OCI-LY7 (cell line): ENCODE measurements at regions not wholly inside any gene's neighbourhood (a gene's known extent, or its start where the extent isn't known, plus 50 kb on each side); places are given as distances from the start of the nearest gene placed in this dataset.

Source experiments
- BruUV-seq: library from RNA; stranded (reverse); fragments of 400-500 nt; replicated peaks from 2 replicates; lab custom pipeline; 2021; lab: Mats Ljungman, UMichigan
- CTCF ChIA-PET: fragments of 300-600 bp; sonication (Branson Sonifier 250); formaldehyde crosslinking; loops from one replicate; lab custom pipeline; 2022; ENCODE audit warnings: antibody characterized with exemption; ENCODE audit not compliant: unreplicated experiment; lab: Charles Lee
- POLR2A ChIA-PET: fragments of 300-600 bp; sonication (Branson Sonifier 250); formaldehyde crosslinking; loops from one replicate; lab custom pipeline; 2022; ENCODE audit warnings: antibody characterized with exemption; lab: Charles Lee
- DNase-seq: peaks from one replicate; pipeline ENCODE4 v3.0.0-alpha.2; 2015; ENCODE audit warnings: low spot score
- H2AFZ ChIP-seq: fragments of 200-600 bp; sonication (generic), shearing (Covaris generic); 2 replicates; pipeline ENCODE4 v1.6.1; 2014; ENCODE audit warnings: mild to moderate bottlenecking, antibody characterized with exemption, low read length, moderate library complexity
- H3K27ac ChIP-seq: fragments of 200-600 bp; sonication (generic); 2 replicates; pipeline ENCODE4 v1.5.1; 2014; ENCODE audit warnings: mixed run types, low read depth, mild to moderate bottlenecking, moderate library complexity, low read length, inconsistent platforms; ENCODE audit not compliant: poor library complexity, severe bottlenecking
- H3K36me3 ChIP-seq: fragments of 200-600 bp; sonication (generic); 2 replicates; pipeline ENCODE4 v1.6.1; 2014; ENCODE audit warnings: mild to moderate bottlenecking, antibody characterized with exemption, low read length, moderate library complexity, mixed read lengths; ENCODE audit not compliant: insufficient read depth
- H3K4me1 ChIP-seq: fragments of 200-600 bp; sonication (generic); 2 replicates; pipeline ENCODE4 v1.5.1; 2014; ENCODE audit warnings: mild to moderate bottlenecking, low read length; ENCODE audit not compliant: insufficient read depth, poor library complexity, severe bottlenecking
- H3K4me2 ChIP-seq: fragments of 200-600 bp; sonication (generic); 2 replicates; pipeline ENCODE4 v1.6.1; 2014; ENCODE audit warnings: mild to moderate bottlenecking, low read length
- H3K4me3 ChIP-seq: fragments of 200-600 bp; sonication (generic); 2 replicates; pipeline ENCODE4 v1.5.1; 2014; ENCODE audit warnings: mild to moderate bottlenecking, low read depth, low read length; ENCODE audit not compliant: poor library complexity, severe bottlenecking
- H3K79me2 ChIP-seq: fragments of 200-600 bp; sonication (generic); 2 replicates; pipeline ENCODE4 v1.6.1; 2016; ENCODE audit warnings: low read depth, mild to moderate bottlenecking, low read length, moderate library complexity, mixed read lengths; ENCODE audit not compliant: insufficient read depth
- H3K9me2 ChIP-seq: fragments of 200-600 bp; sonication (generic); 2 replicates; pipeline ENCODE4 v1.6.1; 2016; ENCODE audit warnings: mild to moderate bottlenecking, low read length, mixed read lengths; ENCODE audit not compliant: insufficient read depth
- H3K9me3 ChIP-seq: fragments of 200-600 bp; sonication (generic); 2 replicates; pipeline ENCODE4 v1.6.1; 2014; ENCODE audit warnings: mild to moderate bottlenecking, mixed run types, low read length, mixed read lengths
- H4K20me1 ChIP-seq: fragments of 200-600 bp; sonication (generic); 2 replicates; pipeline ENCODE4 v1.6.1; 2014; ENCODE audit warnings: mild to moderate bottlenecking, antibody characterized with exemption, low read length, moderate library complexity, mixed read lengths; ENCODE audit not compliant: insufficient read depth
- CTCF ChIP-seq: fragments of 200-600 bp; sonication (generic); conservative IDR thresholded peaks from 2 replicates; pipeline ENCODE4 v1.5.1; 2014; ENCODE audit warnings: mild to moderate bottlenecking, antibody characterized with exemption, low read length, moderate library complexity, mixed read lengths
- EZH2phosphoT487 ChIP-seq: fragments of 200-600 bp; sonication (generic); IDR thresholded peaks from 2 replicates; pipeline ENCODE4 v1.6.1; 2018; ENCODE audit warnings: low read depth, borderline replicate concordance, mild to moderate bottlenecking, mixed run types, antibody characterized with exemption, low read length, moderate library complexity, mixed read lengths
- intact Hi-C: fragments of 100-400 bp; cut with micrococcal nuclease; formaldehyde crosslinking; loops from one replicate; pipeline ENCODE4 v1.10.0; 2022; ENCODE audit not compliant: unreplicated experiment

GRCh38 chr1:30172757-30173156 lies 550.6 kb downstream of the MATN1 start:
- ChIA-PET CTCF (no interaction called here), POLR2A (no interaction called here)
- Histone ChIP-seq H3K9me3 (no peaks in the 10 kb centered on the region), H3K4me2 (no peak overlapping the region), H3K27ac (no peak overlapping the region), H3K36me3 (no peaks in the 10 kb centered on the region), H3K4me3 (no peak overlapping the region), H3K4me1 (no peaks in the 10 kb centered on the region), H2AFZ (no peak overlapping the region), H3K9me2 (no peaks in the 10 kb centered on the region), H3K79me2 (no peaks in the 10 kb centered on the region), H4K20me1 (no peaks in the 10 kb centered on the region)
- intact Hi-C loops: no loop called here
- BruUV-seq: no TSS peak
- TF ChIP-seq CTCF: no peak
- DNase-seq: no peak

GRCh38 chr1:30172299-30172694 lies 551.1 kb downstream of the MATN1 start:
- Histone ChIP-seq H3K4me3 (no peak overlapping the region), H3K9me3 (no peaks in the 10 kb centered on the region), H3K4me1 (no peaks in the 10 kb centered on the region), H3K27ac (no peak overlapping the region), H3K36me3 (no peaks in the 10 kb centered on the region), H3K9me2 (no peaks in the 10 kb centered on the region), H3K79me2 (no peaks in the 10 kb centered on the region), H2AFZ (no peak overlapping the region), H3K4me2 (no peak overlapping the region), H4K20me1 (no peaks in the 10 kb centered on the region)
- intact Hi-C loops: no loop called here
- POLR2A ChIA-PET: no interaction called here
- CTCF ChIA-PET: no interaction called here
- no TSS peak for BruUV-seq
- DNase-seq: no peak
- TF ChIP-seq EZH2phosphoT487 (no peak), CTCF (no peak)

- no peak for DNase-seq
- TF ChIP-seq EZH2phosphoT487 (no peak), CTCF (no peak)
- no peaks in the 10 kb centered on the region for H3K9me2 ChIP-seq
- no peak overlapping the region for H3K27ac ChIP-seq
- ChIA-PET CTCF (no interaction called here), POLR2A (no interaction called here)
- intact Hi-C loops: no loop called here
- no peak overlapping the region for H3K4me3 ChIP-seq
- no peaks in the 10 kb centered on the region for H3K4me1 ChIP-seq
- H2AFZ ChIP-seq: no peak overlapping the region
- H4K20me1 ChIP-seq: no peaks in the 10 kb centered on the region
- H3K9me3 ChIP-seq: no peaks in the 10 kb centered on the region
- BruUV-seq: no TSS peak
- H3K4me2 ChIP-seq: no peak overlapping the region
- H3K36me3 ChIP-seq: no peaks in the 10 kb centered on the region
- H3K79me2 ChIP-seq: no peaks in the 10 kb centered on the region
These were observed 551.7 kb downstream of the MATN1 start for GRCh38 chr1:30171537-30172298.
